CD4-positive, alpha-beta memory T cell (primary cell): ENCODE measurements at regions not wholly inside any gene's neighbourhood (a gene's known extent, or its start where the extent isn't known, plus 50 kb on each side); places are given as distances from the start of the nearest gene placed in this dataset.

Experiments
- CTCF ChIA-PET: fragments of 350-600 bp; sonication (Branson Sonifier 250); formaldehyde crosslinking; loops from one replicate; lab custom pipeline; 2021; ENCODE audit warnings: inconsistent platforms; ENCODE audit not compliant: partially characterized antibody; lab: Charles Lee
- POLR2A ChIA-PET: fragments of 350-600 bp; sonication (Branson Sonifier 250); formaldehyde crosslinking; loops from one replicate; lab custom pipeline; 2021; ENCODE audit not compliant: partially characterized antibody; lab: Charles Lee
- DNase-seq, 5 donors: peaks; one replicate each; pipeline versions ENCODE4 v3.0.0 to v3.0.0-alpha.2; 2020 to 2022; ENCODE audit warnings: mixed read lengths in 1 of 5
- H3K27ac ChIP-seq: one replicate; pipeline ENCODE4 v1.7.0; 2013; ENCODE audit warnings: low read depth, low read length
- H3K27me3 ChIP-seq: 2 replicates; pipeline ENCODE4 v1.7.0; 2013; ENCODE audit warnings: mild to moderate bottlenecking, low read length, moderate library complexity; ENCODE audit not compliant: insufficient read depth
- H3K36me3 ChIP-seq: 2 replicates; pipeline ENCODE4 v1.7.0; 2013; ENCODE audit warnings: mild to moderate bottlenecking, low read length, moderate library complexity; ENCODE audit not compliant: insufficient read depth
- H3K4me1 ChIP-seq: 2 replicates; pipeline ENCODE4 v1.7.0; 2013; ENCODE audit warnings: mild to moderate bottlenecking, low read length, moderate library complexity; ENCODE audit not compliant: insufficient read depth
- H3K4me3 ChIP-seq, 2 donors: one replicate each; pipeline ENCODE4 v1.7.0; 2013; ENCODE audit warnings: low read length in 2 of 2, mild to moderate bottlenecking in 1 of 2
- H3K9me3 ChIP-seq, 2 donors: one replicate each; pipeline ENCODE4 v1.7.0; 2013; ENCODE audit warnings: low read length in 2 of 2, control low read depth in 1 of 2; ENCODE audit not compliant: control insufficient read depth in 1 of 2
- H3K27ac Mint-ChIP-seq, 7 donors: one replicate each; pipeline ENCODE4 v1.8.0; 2020 to 2021; ENCODE audit warnings: mixed read lengths in 7 of 7, mild to moderate bottlenecking in 6 of 7, inconsistent platforms in 3 of 7, moderate library complexity in 3 of 7
- H3K27me3 Mint-ChIP-seq, 2 donors: one replicate each; pipeline ENCODE4 v1.8.0; 2020 to 2021; ENCODE audit warnings: mixed read lengths in 2 of 2
- H3K36me3 Mint-ChIP-seq, 2 donors: one replicate each; pipeline ENCODE4 v1.8.0; 2020 to 2021; ENCODE audit warnings: mixed read lengths in 2 of 2, inconsistent platforms in 1 of 2, mild to moderate bottlenecking in 1 of 2
- H3K4me1 Mint-ChIP-seq, 4 donors: one replicate each; pipeline ENCODE4 v1.8.0; 2020 to 2021; ENCODE audit warnings: mixed read lengths in 4 of 4, mild to moderate bottlenecking in 1 of 4
- H3K4me3 Mint-ChIP-seq, 8 donors: one replicate each; pipeline ENCODE4 v1.8.0; 2020 to 2021; ENCODE audit warnings: mixed read lengths in 8 of 8, mild to moderate bottlenecking in 7 of 8, moderate library complexity in 6 of 8, inconsistent platforms in 3 of 8
- H3K9me3 Mint-ChIP-seq, 8 donors: one replicate each; pipeline ENCODE4 v1.8.0; 2020 to 2021; ENCODE audit warnings: mixed read lengths in 8 of 8, mild to moderate bottlenecking in 5 of 8, inconsistent platforms in 3 of 8, moderate library complexity in 1 of 8
- intact Hi-C: fragments of 100-400 bp; cut with micrococcal nuclease; formaldehyde crosslinking; loops from one replicate; pipeline ENCODE4 v1.15.1; 2023

GRCh38 chr3:188940573-188940932, 231.2 kb upstream of the TPRG1 start:
- H3K27me3 ChIP-seq: no peaks in the 10 kb centered on the region
- no peaks in the 10 kb centered on the region for H3K36me3 Mint-ChIP-seq
- no peak for DNase-seq
- no peak overlapping the region for H3K27ac ChIP-seq
- H3K36me3 ChIP-seq: no peaks in the 10 kb centered on the region
- H3K4me1 ChIP-seq: no peaks in the 10 kb centered on the region
- POLR2A ChIA-PET: no interaction called here
- H3K4me3 Mint-ChIP-seq: no peak overlapping the region
- intact Hi-C loops: no loop called here
- no peaks in the 10 kb centered on the region for H3K9me3 ChIP-seq
- H3K9me3 Mint-ChIP-seq: peaks cover 0 to 4% (median 0%) of the 10 kb centered on the region in 8 donors
- H3K4me3 ChIP-seq: no peak overlapping the region
- peaks cover 0 to 3% of the 10 kb centered on the region in 2 donors for H3K27me3 Mint-ChIP-seq
- H3K27ac Mint-ChIP-seq: no peak overlapping the region
- no peaks in the 10 kb centered on the region for H3K4me1 Mint-ChIP-seq
- CTCF ChIA-PET: no interaction called here

- Histone ChIP-seq H3K4me3 (no peak overlapping the region), H3K36me3 (no peaks in the 10 kb centered on the region), H3K27me3 (no peaks in the 10 kb centered on the region), H3K9me3 (no peaks in the 10 kb centered on the region), H3K27ac (no peak overlapping the region), H3K4me1 (no peaks in the 10 kb centered on the region)
- no peaks in the 10 kb centered on the region for H3K4me1 Mint-ChIP-seq
- ChIA-PET POLR2A (no interaction called here), CTCF (interaction anchor here (1.0 kb wide), 1 partner anchor 13 kb away, joined by 4 read pairs; no protein-coding TSS in a partner anchor)
- H3K27me3 Mint-ChIP-seq: peaks cover 0 to 3% of the 10 kb centered on the region in 2 donors
- no peak overlapping the region for H3K27ac Mint-ChIP-seq
- no peak for DNase-seq
- H3K36me3 Mint-ChIP-seq: no peaks in the 10 kb centered on the region
- H3K4me3 Mint-ChIP-seq: no peak overlapping the region
- H3K9me3 Mint-ChIP-seq: peaks cover 0 to 4% (median 0%) of the 10 kb centered on the region in 8 donors
- intact Hi-C loops: no loop called here
These were observed 230.7 kb upstream of the TPRG1 start for GRCh38 chr3:188941103-188941502.

GRCh38 chr3:188942191-188942590, 229.6 kb upstream of the TPRG1 start:
- Histone ChIP-seq H3K27me3 (no peaks in the 10 kb centered on the region), H3K36me3 (no peaks in the 10 kb centered on the region), H3K4me1 (no peaks in the 10 kb centered on the region), H3K4me3 (no peak overlapping the region), H3K9me3 (no peaks in the 10 kb centered on the region), H3K27ac (no peak overlapping the region)
- Mint-ChIP-seq H3K27ac (no peak overlapping the region), H3K36me3 (no peaks in the 10 kb centered on the region), H3K9me3 (peaks cover 0 to 4% (median 0%) of the 10 kb centered on the region in 8 donors), H3K4me1 (peaks cover 0 to 1% (median 0%) of the 10 kb centered on the region in 4 donors), H3K4me3 (no peak overlapping the region), H3K27me3 (peaks cover 3 to 4% of the 10 kb centered on the region in 2 donors)
- intact Hi-C loops: no loop called here
- DNase-seq: no peak
- ChIA-PET CTCF (interaction anchor here (0.6 to 6.1 kb wide), 3 partner anchors 12 to 100 kb away, joined by 3 to 70 read pairs (median 4); no protein-coding TSS in a partner anchor), POLR2A (no interaction called here)

GRCh38 chr3:188943591-188943990, 228.2 kb upstream of the TPRG1 start:
- DNase-seq: no peak
- ChIA-PET POLR2A (interaction anchor here (0.9 kb wide), 1 partner anchor 26 kb away, joined by 3 read pairs; no protein-coding TSS in a partner anchor), CTCF (interaction anchor here (6.1 to 6.7 kb wide), 2 partner anchors 11 to 1205 kb away, joined by 33 to 70 read pairs; no protein-coding TSS in a partner anchor)
- Mint-ChIP-seq H3K4me3 (no peak overlapping the region), H3K9me3 (peaks cover 0 to 4% (median 0%) of the 10 kb centered on the region in 8 donors), H3K27ac (no peak overlapping the region), H3K4me1 (peaks cover 0 to 2% (median 0%) of the 10 kb centered on the region in 4 donors), H3K36me3 (no peaks in the 10 kb centered on the region), H3K27me3 (peaks cover 3 to 6% of the 10 kb centered on the region in 2 donors)
- Histone ChIP-seq H3K36me3 (no peaks in the 10 kb centered on the region), H3K27ac (no peak overlapping the region), H3K4me3 (no peak overlapping the region), H3K9me3 (no peaks in the 10 kb centered on the region), H3K4me1 (no peaks in the 10 kb centered on the region), H3K27me3 (no peaks in the 10 kb centered on the region)
- intact Hi-C loops: no loop called here

- Mint-ChIP-seq H3K27me3 (peaks cover 3 to 9% of the 10 kb centered on the region in 2 donors), H3K27ac (no peak overlapping the region), H3K9me3 (peaks cover 0 to 4% (median 0%) of the 10 kb centered on the region in 8 donors), H3K4me1 (peaks cover 0 to 3% (median 0%) of the 10 kb centered on the region in 4 donors), H3K4me3 (no peak overlapping the region), H3K36me3 (no peaks in the 10 kb centered on the region)
- intact Hi-C loops: no loop called here
- no peaks in the 10 kb centered on the region for H3K27me3 ChIP-seq
- DNase-seq: no peak
- POLR2A ChIA-PET: interaction anchor here (0.9 kb wide), 1 partner anchor 26 kb away, joined by 3 read pairs; no protein-coding TSS in a partner anchor
- H3K36me3 ChIP-seq: no peaks in the 10 kb centered on the region
- no peak overlapping the region for H3K27ac ChIP-seq
- H3K4me3 ChIP-seq: no peak overlapping the region
- CTCF ChIA-PET: interaction anchor here (1.3 to 6.7 kb wide), 4 partner anchors 9 to 1205 kb away, joined by 4 to 70 read pairs (median 19); no protein-coding TSS in a partner anchor
- no peaks in the 10 kb centered on the region for H3K4me1 ChIP-seq
- H3K9me3 ChIP-seq: no peaks in the 10 kb centered on the region
These were observed 227.7 kb upstream of the TPRG1 start for GRCh38 chr3:188944108-188944507.

GRCh38 chr3:188946351-188947240, 225.2 kb upstream of the TPRG1 start:
- Mint-ChIP-seq H3K4me1 (peaks cover 0 to 3% (median 0%) of the 10 kb centered on the region in 4 donors), H3K36me3 (no peaks in the 10 kb centered on the region), H3K4me3 (no peak overlapping the region), H3K27me3 (peaks cover 3 to 9% of the 10 kb centered on the region in 2 donors), H3K9me3 (peaks cover 0 to 4% (median 0%) of the 10 kb centered on the region in 8 donors), H3K27ac (peak overlapping the region in 1 of 7 donors; percentile 6)
- ChIA-PET CTCF (interaction anchor here (1.7 to 6.7 kb wide), 3 partner anchors 8 to 1208 kb away, joined by 3 to 70 read pairs (median 33); no protein-coding TSS in a partner anchor), POLR2A (no interaction called here)
- H3K36me3 ChIP-seq: no peaks in the 10 kb centered on the region
- no peaks in the 10 kb centered on the region for H3K27me3 ChIP-seq
- H3K9me3 ChIP-seq: no peaks in the 10 kb centered on the region
- H3K27ac ChIP-seq: no peak overlapping the region
- no peak overlapping the region for H3K4me3 ChIP-seq
- no peaks in the 10 kb centered on the region for H3K4me1 ChIP-seq
- intact Hi-C loops: no loop called here
- no peak for DNase-seq
